Epithelial cell of esophagus (primary cell): ENCODE measurements at regions not wholly inside any gene's neighbourhood (a gene's known extent, or its start where the extent isn't known, plus 50 kb on each side); places are given as distances from the start of the nearest gene placed in this dataset.

Source experiments
- DNase-seq: peaks from one replicate; pipeline ENCODE4 v3.0.0; 2010; ENCODE audit warnings: low read depth
- H3K4me3 ChIP-seq: 2 replicates; pipeline ENCODE4 v1.5.1; 2011; ENCODE audit warnings: mild to moderate bottlenecking, low read length, control low read depth
- CTCF ChIP-seq: IDR thresholded peaks from 2 replicates; pipeline ENCODE4 v1.5.1; 2011; ENCODE audit warnings: low read depth, mild to moderate bottlenecking, low read length, control low read depth, inconsistent platforms; ENCODE audit not compliant: insufficient read depth; ENCODE audit errors: missing control alignments

DNA sequence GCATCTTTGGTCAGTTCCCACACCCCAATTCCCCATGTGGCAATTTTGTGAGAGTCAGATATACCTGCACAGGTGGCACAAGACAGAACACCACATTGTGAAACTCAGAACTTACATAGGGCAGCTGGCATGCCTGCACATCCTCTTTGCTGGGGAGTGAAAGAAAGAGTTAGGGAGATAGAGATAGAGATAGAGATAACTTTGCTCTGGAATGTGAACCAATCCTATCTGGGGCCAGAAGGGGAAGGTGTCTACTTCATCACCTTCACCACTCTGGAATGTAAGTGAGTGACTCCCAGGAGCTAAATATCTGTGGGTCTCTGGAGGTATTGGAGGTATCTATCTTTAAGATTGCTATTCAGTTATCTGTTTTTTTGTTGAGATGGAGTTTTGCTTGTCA is 289.2 kb downstream of the OGFRL1 start:
- no peak for TF ChIP-seq CTCF

DNA sequence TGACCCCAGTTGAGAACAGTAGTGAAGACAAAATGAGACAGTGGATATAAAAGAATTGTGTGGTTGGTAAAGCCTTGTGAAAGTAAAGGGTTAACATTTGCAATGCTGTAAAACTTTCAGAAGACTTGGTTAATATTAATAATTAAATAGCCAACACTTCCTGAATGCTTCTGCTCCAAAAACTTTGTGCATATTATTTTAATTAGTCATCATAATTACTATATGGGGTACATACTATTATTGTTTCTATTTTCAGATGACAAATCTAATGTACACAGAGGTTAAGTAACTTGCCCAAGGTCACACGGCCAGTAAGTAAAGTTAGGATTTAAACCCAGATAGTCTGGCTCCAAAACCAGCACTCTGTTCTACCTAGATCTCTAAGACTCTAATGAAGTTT is 291.3 kb downstream of the OGFRL1 start:
- TF ChIP-seq CTCF, result no peak
- peak; percentile 15 for DNase-seq

More for the DNA sequence above, 289.2 kb downstream of the OGFRL1 start:
- H3K4me3 ChIP-seq, result no peak overlapping the region
- no peak for DNase-seq

GRCh38 chr6:71582820-71583219 is 294.2 kb downstream of the OGFRL1 start:
- no peak for TF ChIP-seq CTCF
- DNase-seq, result no peak
- H3K4me3 ChIP-seq, result no peak overlapping the region

More for the DNA sequence above, 291.3 kb downstream of the OGFRL1 start:
- no peak overlapping the region for H3K4me3 ChIP-seq

- no peak for DNase-seq
- H3K4me3 ChIP-seq, result no peak overlapping the region
- TF ChIP-seq CTCF, result no peak
Observed at GRCh38 chr6:71584712-71585436, 296.3 kb downstream of the OGFRL1 start.

- no peak for TF ChIP-seq CTCF
- no peak overlapping the region for H3K4me3 ChIP-seq
- no peak for DNase-seq
Observed at GRCh38 chr6:71585472-71585871, 296.9 kb downstream of the OGFRL1 start.

- TF ChIP-seq CTCF, result no peak
- no peak overlapping the region for H3K4me3 ChIP-seq
- DNase-seq, result no peak
Observed at GRCh38 chr6:71588490-71588889, 297.9 kb upstream of the RIMS1 start.

DNA sequence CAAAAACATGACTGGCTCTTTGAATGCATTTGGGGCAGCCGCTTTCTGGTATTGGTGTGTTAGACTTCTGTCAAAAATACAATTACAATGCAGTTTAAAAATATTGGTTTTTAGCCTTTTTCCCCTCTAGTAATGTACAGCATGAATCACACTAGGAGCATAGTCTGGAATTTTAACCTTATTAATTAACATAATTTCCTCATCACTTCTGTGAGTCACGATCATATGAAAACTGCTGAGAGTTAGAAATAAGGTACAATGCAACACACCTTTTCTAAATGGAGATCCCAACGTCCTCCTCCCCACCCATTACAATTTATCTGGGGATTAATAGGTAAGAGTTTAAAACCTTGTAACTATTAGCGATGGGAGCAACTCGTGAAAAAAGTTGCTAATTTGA is 297.1 kb upstream of the RIMS1 start:
- H3K4me3 ChIP-seq, result no peak overlapping the region
- no peak for TF ChIP-seq CTCF
- peak; percentile 61 for DNase-seq
